ENCODE measurements at regions not wholly inside any gene's neighbourhood (a gene's known extent, or its start where the extent isn't known, plus 50 kb on each side); places are given as distances from the start of the nearest gene placed in this dataset.
"Not testable (repeated sequence)": the region's sequence is repeated elsewhere in the genome, so short reads cannot be mapped to it uniquely, and the experiment has no call there.

DNA sequence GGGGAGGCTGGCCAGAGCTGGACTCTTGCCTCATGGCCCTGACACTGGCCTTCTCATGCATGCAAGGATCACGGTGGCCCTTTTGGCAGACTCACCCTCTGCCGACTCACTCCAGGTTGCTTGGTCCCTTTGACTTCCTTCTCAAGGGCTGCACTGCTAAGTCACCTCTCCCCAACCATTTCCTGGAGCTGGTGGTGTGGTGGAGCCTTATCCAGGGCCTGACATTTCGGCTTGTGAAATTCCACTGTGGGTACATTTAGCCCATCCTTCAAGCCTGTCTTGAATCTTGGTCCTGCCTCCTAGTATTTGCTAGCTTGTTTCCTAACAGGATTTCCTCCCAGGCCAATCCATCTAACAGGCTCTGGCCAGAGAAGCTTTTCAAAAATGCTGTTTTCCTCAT lies 52.6 kb upstream of the JUN start:
- no peak for DNase-seq

DNA sequence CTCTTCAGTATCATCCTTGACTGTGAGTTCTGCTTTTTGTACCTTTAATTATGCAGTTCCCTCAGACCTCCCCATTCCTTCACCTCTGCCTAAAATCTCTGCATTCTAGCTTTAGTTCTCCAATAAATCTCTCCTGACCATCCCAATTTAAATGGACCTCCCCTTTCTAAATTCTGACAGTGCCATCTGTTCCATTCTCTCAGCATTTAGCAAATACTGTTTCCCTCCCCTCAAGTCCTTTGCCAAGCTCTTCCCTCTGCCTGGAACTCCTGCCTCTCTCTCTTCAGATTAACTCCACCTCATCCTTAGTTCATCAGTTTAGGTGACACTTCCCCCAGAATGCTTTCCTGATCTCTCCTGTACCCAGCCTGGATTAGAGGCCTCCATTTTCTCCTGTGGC lies 54.0 kb upstream of the JUN start:
- DNase-seq, result no peak

DNA sequence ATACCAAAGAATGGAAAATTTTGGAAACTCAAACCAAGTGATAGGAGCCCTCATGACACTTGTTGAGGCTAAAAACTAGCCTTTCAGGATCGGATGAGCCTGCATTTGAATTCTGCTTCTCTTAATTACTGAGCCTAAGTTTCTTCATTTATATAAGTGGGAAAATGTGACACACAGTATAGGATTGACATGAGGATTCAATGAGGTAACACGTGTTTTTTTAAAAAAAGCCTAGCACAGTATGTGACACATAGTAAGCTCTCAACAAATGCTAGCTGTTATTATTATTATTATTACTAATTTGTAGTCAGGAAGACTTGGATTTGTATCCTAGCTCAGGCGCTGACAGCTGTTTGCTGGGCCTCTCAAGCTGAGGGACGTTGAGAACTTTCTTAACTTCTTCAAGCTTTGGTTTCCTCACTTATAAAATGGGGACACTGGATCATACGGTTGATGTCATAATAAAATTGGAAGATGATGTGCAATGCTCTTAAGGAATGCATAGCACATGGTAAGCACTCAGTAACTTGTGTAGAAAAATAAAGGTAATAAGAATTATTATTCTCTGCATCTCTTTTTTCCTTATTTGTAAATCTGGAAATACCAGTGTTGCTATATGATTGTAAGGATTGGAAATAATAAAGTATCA lies 55.4 kb upstream of the JUN start:
- DNase-seq, result no peak

DNA sequence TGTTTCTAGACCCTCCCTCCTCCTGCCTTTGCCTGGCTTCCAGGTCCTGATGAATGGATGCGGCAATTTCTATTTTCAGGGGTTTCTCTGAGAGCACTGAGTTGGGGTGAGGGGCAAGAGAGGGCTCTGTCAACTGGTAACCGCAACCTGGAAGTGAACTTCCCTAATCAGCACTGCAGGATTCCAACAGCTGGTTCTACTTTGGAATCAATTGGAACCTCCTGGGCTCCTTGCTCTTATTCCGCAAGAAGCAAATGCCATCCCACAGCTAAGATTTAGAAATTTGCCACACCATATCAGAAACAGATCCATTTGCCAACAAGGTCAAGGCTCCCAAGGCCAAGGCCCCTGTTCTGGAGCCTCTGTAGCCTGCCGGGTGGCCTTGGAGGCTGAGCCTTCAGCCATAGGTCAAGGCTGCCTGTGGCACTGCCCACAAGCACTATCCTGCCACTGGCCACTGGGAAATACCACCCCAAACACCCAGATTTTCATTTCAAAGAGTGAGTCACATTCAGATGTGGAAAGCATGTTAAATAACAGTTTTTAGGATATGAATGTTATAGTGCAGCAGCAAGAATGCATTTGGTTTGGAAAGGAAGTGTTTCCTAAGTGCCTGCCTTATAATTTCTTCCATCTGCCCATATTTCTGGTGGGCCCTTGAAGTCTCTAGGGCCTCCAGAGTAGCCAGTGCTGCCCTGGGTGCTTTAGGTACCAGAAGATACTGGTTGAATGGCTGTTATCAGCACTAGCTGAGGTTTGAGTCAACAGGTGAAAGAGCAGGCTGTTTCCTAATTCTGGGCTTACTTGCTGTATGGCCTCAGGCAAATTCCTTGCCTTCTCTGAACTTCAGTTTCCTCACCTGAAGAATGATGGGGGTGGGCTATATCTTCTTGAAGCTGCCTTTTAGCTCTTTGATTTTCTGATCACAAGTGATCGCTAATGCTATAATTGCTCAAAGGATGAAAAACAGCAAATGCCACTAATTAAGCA lies 56.3 kb upstream of the JUN start:
- no peak for DNase-seq

DNA sequence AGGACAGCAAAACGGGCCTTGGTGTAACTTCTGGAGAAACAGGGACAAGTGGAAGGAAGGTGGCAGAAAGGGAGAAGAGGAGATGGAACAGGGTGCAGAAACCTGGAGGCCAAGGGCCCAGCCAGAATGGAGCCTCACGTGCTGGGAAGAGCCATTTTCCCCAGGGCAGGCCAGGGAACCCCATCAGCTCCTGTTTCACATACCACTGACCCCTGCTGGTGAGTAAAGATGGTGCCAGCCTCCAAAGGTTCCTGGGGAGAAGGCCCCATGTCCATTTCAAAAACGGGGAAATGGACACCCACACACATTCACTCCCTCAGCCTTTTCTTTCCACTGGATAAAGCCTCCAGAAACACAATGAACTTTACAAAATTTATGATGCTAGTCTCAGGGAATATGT lies 57.6 kb upstream of the JUN start:
- no peak for DNase-seq

DNA sequence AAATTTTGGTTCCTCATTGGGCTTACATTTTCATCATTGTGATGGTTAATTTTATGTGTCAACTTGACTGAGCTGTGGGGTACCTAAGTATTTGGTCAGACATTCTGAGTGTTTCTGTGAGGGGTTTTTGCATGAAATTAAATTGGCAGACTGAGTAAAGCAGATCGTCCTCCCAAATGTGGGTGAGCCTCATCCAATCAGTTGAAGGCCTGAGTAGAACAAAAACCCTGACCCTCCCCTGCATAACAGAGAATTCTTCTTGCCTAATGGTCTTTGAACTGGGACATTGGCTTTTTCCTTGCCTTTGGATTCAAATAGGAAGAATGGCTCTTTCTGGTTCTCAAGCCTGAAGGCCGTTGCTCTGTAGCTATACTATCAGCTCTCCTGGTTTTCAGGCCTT lies 59.1 kb upstream of the JUN start:
- no peak for DNase-seq

DNA sequence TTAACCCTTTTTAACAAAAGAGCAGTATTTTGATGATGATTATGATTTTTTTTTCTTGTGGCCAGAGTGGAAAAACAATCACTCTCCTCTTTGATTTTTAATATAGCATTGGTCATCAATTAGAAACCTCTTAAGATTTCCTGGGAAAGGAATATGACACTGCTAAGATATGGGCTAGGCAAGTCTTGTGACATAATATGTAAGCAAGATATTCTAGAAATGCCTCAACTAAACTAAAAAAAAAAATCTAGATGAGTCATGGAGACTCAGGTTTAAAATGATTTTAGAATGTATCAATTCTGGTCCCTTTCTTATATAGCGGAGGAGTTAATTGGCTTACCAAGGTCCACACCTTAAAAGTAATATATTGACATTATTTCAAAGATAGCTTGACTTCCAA lies 60.3 kb upstream of the JUN start:
- DNase-seq, result no peak

DNA sequence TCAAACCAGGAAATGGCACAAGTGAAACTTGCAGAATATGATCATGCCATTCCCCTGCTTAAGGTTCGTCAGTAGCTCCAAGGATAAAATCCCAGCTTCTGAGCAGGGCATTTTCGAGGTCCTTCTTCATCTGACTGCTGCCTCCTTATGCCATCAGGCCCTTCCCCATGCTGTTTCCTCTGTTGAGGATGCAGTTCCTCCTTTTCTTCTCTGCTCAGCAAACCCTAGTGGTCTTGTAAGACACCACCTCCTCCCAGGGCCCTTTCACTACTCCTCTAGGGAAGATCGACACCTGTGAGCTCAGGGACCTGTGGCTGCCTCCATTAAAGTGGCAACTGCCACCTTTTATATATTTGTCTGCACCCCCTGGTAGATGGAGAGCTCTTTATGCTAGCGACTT lies 62.1 kb upstream of the JUN start:
- no peak for DNase-seq

DNA sequence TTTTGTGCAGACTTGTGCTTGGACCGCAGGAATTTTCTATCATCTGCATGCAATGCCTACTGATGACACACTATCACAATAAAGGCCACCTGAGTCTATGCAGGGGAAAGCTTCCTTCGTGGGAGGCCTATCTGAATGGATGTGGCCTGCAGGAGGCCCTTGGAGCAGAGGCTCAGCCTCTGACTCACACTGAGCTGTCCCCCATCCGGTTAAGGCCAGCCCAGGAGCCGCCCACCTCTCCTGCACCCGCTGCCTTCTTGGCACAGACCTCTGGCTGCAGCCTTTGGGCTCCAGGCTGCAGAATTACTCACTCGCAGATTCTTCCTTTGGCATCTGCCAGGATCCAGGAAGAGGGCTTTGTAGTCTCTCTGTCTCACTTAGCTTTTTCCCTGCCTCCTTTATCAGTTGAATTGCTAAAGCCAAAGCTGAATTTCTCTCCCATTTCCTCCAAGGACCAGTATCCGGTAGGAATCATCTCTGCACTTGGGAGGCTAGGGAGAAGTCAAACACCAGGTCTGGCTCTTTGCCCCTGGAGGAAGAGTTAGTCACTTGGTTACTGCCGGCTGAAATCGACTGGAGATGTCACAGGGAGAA lies 65.1 kb upstream of the JUN start:
- no peak for DNase-seq

DNA sequence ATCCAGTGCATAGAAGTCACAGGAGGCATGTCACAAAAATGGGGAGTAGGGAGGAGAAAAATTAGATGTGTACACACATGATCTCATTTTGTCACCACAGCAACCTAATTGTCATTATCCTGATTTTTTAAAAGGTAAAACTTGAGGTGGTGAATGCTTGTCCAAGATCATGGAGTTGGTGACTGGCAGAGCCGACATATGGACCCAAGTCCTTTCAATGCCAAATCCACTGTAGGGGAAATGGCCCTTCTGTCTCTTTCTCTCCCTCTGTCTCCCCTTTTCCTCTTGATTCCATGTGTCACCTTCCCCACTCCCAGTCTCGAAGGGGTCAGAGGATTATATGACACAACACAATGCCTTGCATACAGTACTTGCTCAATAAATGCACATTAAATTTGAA lies 65.7 kb upstream of the JUN start:
- DNase-seq, result no peak

DNA sequence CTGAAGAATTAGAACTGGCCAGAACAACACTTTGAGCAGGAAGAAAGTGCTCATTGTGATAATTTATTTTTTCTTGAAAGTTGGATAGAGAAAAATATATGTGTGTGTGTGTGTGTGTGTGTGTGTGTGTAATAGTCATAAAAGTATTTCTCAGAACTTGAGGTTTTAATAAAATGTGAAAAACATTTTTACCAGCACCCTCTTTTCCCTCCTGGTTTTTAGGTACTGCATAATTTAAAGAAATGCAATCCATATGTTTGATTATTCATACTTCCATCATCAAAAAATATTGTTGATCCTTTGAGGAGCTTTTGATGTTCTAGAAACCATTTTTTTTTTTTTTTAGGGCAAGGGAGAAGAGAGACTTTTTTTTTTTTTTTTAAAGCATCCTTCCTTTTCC lies 66.8 kb upstream of the JUN start:
- DNase-seq, result no peak

DNA sequence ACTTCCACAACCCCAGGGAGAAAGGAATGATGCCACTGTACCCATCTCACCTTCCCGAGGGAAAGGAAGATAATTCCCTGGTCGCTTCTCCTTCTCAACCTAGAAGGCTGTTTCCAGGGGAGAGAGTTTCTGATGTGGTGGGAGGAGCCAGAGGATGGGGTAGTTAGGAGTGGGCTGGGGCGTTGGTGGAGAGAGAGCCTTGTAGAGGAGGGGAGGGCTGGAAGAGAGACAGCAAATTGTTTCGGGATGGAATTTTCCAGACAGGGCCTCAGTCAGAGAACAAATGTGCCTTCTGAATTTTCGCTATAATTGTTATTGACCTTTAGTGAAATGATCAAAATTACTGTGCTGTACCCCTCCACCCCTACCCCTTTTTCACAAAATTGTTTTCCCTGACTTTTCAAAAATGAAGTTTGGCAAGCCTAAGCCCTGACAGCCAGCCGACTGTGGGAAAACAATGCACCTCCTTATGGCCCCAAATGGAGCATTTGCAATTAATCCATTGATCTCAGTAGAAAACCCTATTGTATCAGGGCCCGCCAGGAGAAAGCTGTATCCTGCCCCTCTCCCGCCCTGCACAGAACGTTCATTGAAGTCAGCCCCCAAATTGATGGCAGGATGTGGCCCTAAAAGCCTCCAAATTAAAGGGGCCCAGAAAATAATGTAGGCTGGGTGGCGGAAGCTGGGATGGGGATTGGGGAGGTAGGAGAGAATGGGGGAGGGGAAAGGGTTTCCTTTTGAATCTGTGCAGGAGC lies 69.1 kb upstream of the JUN start:
- no peak for DNase-seq

DNA sequence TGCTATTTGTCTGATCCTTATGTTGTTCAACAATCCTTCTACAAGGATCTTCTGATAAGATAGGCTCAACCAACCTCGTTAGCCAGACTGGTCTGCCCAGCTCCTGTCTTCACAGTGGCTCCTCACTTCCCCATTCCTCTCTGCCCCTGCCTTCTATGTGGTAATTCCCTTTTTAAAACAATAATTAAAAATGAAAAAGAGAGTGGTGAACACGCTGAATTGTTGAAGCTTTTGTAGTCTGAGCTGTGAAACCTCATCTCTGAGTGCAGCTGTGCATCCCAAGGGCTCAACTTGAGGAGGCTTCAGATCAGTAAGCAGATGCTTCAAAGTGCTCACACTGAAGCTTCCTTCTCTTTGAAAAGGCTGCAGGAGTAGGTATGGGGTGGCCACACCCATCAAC lies 70.7 kb upstream of the JUN start:
- no peak for DNase-seq

DNA sequence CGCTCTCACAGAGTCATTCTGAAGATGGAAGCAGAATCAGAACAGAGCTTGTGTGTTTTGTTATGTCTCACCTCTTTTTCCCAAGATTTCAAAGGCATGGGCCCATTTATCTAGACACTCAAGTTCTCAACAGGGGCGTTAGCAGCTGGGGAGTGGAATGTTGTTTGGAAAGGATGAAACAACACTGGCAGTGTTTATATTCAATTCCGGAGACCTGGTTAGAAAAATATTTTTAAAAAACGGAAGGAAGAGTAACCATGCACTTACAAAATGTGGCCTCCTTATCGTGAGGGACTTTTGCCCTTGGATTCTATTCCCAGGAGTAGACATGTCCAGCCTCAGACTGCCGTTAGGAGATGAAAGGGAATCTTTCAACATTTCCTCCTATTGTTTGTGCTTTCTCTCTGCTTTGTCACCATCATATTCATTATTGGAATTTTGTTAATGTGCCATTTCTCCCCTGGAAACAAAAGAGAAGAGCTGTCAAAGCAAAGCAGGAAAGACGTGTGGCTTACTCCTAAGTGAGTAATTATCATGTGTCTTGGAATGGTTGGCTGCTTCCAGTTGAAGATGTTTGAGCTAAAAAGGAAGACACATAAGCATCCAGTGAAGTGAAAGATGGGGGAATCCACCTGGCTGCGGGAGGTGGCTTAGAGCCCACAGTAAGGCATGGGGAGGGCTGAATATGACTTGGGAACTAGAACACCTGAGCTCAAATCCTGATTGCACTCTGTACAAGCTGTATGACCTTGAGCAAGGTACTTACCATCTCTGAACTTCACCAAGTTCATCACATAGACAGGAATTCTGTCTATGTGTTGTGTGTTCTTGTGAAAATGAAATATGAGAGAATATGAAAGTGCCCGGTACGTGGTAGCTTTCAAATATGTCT lies 71.7 kb upstream of the JUN start:
- DNase-seq, result no peak

DNA sequence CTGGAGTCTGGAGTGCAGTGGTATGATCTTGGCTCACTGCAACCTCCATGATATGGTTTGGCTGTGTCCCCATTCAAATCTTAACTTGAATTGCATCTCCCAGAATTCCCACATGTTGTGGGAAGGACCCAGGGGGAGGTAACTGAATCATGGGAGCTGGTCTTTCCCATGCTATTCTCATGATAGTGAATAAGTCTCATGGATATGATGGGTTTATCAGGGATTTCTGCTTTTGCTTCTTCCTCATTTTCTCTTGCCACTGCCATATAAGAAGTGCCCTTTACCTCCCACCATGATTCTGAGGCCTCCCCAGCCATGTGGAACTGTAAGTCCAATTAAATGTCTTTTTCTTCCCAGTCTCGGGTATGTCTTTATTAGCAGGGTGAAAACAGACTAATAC lies 72.4 kb upstream of the JUN start:
- DNase-seq, result not testable (repeated sequence)

DNA sequence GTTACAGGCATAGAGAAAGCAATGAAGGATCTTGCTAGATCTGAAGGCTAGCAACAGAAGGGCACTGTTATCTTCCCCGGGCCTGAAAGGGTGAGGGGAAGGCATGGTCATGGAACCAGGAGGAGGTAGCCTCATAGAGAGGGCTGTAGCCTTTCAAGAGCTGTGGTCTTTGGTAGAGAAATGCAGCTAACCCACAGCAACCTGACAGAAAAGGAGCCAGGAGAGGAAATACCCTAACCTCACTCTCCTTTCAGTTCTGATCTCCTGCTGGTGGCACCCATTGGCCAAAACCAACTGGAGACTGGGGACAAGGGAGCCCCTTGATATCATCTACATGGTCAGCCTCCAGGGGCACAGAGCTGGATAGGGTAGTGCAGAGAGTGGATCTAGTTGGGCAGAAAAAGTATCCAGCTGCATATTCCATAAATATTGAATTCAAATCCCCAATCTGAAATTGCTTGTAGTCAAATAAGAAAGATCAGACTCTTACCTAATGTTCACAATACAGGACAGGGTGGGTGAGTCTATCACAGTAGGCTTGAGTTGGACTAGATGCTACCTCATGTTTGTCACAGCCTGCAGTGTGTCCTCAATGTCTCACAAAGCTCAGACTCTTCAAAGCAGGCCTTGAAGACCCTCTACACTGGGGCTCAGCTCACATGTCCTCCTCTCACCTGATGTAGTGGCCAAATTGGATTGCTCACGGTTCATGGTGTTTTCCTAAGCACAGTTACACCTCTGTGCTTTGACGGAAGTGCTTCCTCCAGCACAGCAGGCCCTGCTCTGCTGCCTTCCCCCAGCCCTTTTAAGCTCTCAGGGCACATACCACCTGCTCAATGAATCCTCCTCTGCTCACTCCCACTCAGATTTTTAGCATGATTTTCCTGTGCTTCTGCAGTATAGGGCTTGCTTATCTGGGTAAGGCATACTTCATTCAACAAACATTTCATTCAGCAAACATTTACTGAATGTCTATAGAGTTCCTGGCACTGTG lies 74.1 kb upstream of the JUN start:
- DNase-seq, result no peak

DNA sequence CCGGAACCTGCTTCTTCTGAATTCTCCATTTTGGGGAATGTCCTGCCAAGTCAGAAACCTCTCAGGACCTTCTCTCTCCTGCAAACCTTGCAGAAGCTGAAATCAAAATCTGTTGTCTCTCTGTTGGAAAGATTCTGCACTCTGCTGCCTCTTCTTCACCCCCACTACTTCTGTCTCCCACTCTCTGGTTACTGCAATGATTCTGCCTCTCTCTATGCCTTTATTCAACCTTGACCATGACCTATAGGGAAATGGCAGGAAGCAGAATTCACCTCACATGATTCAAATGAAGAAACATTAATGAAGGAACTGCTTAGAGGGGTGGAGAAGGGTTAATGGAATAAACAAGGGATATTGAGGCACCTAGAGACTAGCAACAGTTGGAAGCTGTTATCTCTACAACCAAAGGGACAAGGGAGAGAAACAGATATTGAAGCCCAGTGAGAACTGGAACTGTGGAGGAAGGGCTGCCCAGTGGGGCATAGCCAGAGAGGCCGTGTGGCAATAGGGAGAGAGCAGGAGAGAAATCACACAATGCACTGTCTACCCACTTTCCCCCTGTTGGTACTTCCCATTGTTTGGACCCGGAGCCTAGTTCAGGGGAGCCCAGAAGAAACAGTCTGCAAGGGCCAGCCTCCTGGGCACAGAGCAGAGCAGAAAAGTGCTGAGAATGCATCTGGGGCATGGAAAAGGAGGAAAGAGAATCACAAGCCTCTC lies 76.1 kb upstream of the JUN start:
- no peak for DNase-seq

DNA sequence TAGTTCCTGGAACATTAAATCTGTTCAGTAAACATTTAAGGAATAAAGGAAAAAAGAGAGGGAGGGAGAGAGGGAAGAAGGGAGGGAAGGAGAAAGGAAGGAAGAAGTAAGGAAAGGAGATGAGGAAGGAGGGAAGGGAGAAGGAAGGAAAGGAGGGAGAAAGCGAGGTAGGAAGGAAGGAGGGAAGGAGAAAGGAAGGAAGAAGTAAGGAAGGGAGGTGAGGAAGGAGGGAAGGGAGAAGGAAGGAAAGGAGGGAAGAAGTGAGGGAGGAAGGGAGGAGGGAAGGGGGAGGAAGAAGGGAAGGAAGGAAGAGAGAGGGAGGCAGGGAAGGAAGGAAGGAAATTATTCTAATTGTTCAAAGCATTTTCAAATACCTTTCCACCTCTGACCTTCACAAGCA lies 77.2 kb upstream of the JUN start:
- no peak for DNase-seq

DNA sequence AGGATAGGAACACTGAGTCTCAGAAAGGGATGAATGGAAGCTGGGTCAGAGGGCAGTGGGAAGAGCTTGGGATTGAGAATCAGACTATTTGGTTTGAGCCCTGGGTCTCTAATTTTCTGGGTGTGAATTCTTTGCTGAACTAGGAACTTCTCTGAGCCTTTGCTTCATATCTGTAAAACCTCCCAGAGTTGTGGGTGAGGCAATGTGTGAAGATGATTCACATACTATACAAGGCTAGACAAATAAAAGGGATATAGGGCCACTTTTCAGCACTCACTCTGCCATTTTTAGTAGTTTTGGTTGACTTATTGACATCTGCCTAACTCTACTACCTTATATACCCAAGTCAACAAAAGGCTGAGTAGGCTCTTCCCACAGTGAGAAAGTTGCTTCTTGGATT lies 77.7 kb upstream of the JUN start:
- DNase-seq, result no peak

DNA sequence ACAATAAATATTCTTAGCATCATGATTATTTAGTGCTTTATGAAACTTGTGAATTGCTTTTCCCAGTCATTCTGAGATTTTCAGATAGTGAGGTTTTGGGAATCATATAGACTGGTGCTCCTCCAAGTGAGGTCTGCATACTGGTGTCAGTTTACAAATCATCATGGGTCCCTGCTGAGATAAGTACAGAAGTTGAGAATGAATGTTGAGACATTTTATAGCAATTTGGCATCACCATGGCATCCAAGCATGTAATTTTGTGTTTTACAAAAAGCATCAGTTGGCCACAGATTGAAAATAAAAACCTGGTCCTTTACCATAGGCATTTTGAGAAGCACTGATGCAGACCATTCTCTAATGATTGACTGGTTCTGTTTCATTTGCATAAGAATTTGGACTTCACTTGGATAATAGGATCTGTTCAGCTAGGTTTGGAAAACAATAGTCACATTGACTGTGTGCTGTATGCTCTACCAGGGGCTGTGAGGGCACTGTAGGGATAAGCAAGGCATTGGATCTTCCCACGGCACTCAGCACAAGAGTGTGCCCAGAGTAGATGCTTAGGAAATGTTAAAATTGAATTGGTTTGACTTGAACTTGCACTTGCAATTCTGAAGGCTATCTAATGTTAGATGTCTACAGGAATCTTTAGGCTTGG lies 79.0 kb upstream of the JUN start:
- no peak for DNase-seq
